HG03354 (cell line): ENCODE measurements at regions not wholly inside any gene's neighbourhood (a gene's known extent, or its start where the extent isn't known, plus 50 kb on each side); places are given as distances from the start of the nearest gene placed in this dataset.
"Not testable (repeated sequence)": the region's sequence is repeated elsewhere in the genome, so short reads cannot be mapped to it uniquely, and the experiment has no call there.

Experiments
- ATAC-seq: cut with Tn5 transposase; IDR thresholded peaks from one replicate; pipeline ENCODE4 v1.9.1; 2021; ENCODE audit warnings: mild to moderate bottlenecking; ENCODE audit not compliant: unreplicated experiment, poor library complexity, severe bottlenecking

- ATAC-seq: not testable (repeated sequence)
These were observed 109.1 kb downstream of the CCDC74A start for GRCh38 chr2:131636704-131637308.

- not testable (repeated sequence) for ATAC-seq
These were observed 111.4 kb downstream of the CCDC74A start for GRCh38 chr2:131639001-131639620.

- no peak for ATAC-seq
These were observed 113.9 kb downstream of the CCDC74A start for GRCh38 chr2:131641414-131642206.

- not testable (repeated sequence) for ATAC-seq
These were observed 115.5 kb downstream of the CCDC74A start for GRCh38 chr2:131643180-131643579.

- no peak for ATAC-seq
These were observed 117.6 kb downstream of the CCDC74A start for GRCh38 chr2:131645177-131645765.

GRCh38 chr2:131646220-131646619 lies 118.5 kb downstream of the CCDC74A start:
- not testable (repeated sequence) for ATAC-seq

- no peak for ATAC-seq
These were observed 119.1 kb downstream of the CCDC74A start for GRCh38 chr2:131646669-131647297.

- ATAC-seq: not testable (repeated sequence)
These were observed 120.9 kb downstream of the CCDC74A start for GRCh38 chr2:131648565-131648964.

GRCh38 chr2:131652246-131652645 lies 124.6 kb downstream of the CCDC74A start:
- ATAC-seq: not testable (repeated sequence)

- not testable (repeated sequence) for ATAC-seq
These were observed 126.4 kb downstream of the CCDC74A start for GRCh38 chr2:131654107-131654506.

GRCh38 chr2:131656816-131657633 lies 129.3 kb downstream of the CCDC74A start:
- ATAC-seq: no peak

- no peak for ATAC-seq
These were observed 130.4 kb downstream of the CCDC74A start for GRCh38 chr2:131657895-131658768.

- no peak for ATAC-seq
These were observed 131.1 kb downstream of the CCDC74A start for GRCh38 chr2:131658769-131659131.

GRCh38 chr2:131659168-131659572 lies 131.5 kb downstream of the CCDC74A start:
- ATAC-seq: no peak

GRCh38 chr2:131661101-131661782 lies 133.6 kb downstream of the CCDC74A start:
- not testable (repeated sequence) for ATAC-seq

- not testable (repeated sequence) for ATAC-seq
These were observed 134.3 kb downstream of the CCDC74A start for GRCh38 chr2:131661884-131662535.

GRCh38 chr2:131663501-131663900 lies 135.8 kb downstream of the CCDC74A start:
- ATAC-seq: not testable (repeated sequence)
